K562 (cell line): ENCODE measurements at regions not wholly inside any gene's neighbourhood (a gene's known extent, or its start where the extent isn't known, plus 50 kb on each side); places are given as distances from the start of the nearest gene placed in this dataset.

Experiments used
- ATAC-seq: fragments of 200-7000 bp; cut with Tn5 transposase; 3 replicates; pipeline ENCODE4 v1.9.1; 2020; ENCODE audit warnings: moderate library complexity
- BruUV-seq: library from RNA; stranded (reverse); fragments of 400-500 nt; replicated peaks from 2 replicates; lab custom pipeline; 2021; lab: Mats Ljungman, UMichigan
- CTCF ChIA-PET: fragments of 300-600 bp; formaldehyde crosslinking; extraction: SDS; loops from one replicate; lab custom pipeline; 2021; ENCODE audit warnings: low intra/inter-chr PET ratio; lab: Yijun Ruan, JAX
- POLR2A ChIA-PET: fragments of 300-600, 350-650 bp; sonication (Branson Sonifier 250); formaldehyde crosslinking; extraction: SDS; loops from one replicate; lab custom pipeline; 2021; ENCODE audit warnings: antibody characterized with exemption, inconsistent platforms; lab: Yijun Ruan, JAX
- DNase-seq, 4 experiments: peaks; one replicate each; pipeline versions ENCODE4 v3.0.0 to v3.0.0-alpha.2; 2011 to 2018; ENCODE audit warnings: low spot score in 3 of 4, mixed read lengths in 3 of 4; ENCODE audit errors: extremely low read depth in 1 of 4
- FAIRE-seq: peaks from 2 replicates; lab custom pipeline; 2011; peaks lifted over from hg19 to GRCh38; lab: Jason Lieb, UNC
- H2AFZ ChIP-seq: 2 replicates; pipeline ENCODE4 v1.6.0; 2011; ENCODE audit warnings: low read depth, low read length, control low read depth, inconsistent platforms
- H3K27ac ChIP-seq: fragments of 200-600 bp; 3 replicates; pipeline ENCODE4 v1.8.0; 2011; ENCODE audit warnings: low read depth, mild to moderate bottlenecking, control low read depth, inconsistent platforms, low read length, moderate library complexity, mixed read lengths; ENCODE audit errors: extremely low read depth
- H3K27me3 ChIP-seq, 2 experiments: fragments of 300-600 bp in 1 of 2; 2 replicates in 1 of 2; 3 replicates in 1 of 2; pipeline versions ENCODE4 v1.6.0 to v1.8.0; 2011; ENCODE audit warnings: inconsistent platforms in 2 of 2, low read length in 2 of 2, mild to moderate bottlenecking in 1 of 2, mixed read lengths in 1 of 2, moderate library complexity in 1 of 2; ENCODE audit not compliant: control insufficient read depth in 2 of 2, insufficient read depth in 2 of 2
- H3K36me3 ChIP-seq: fragments of 300-600 bp; 3 replicates; pipeline ENCODE4 v1.8.0; 2011; ENCODE audit warnings: mild to moderate bottlenecking, low read length, inconsistent platforms; ENCODE audit not compliant: control insufficient read depth, insufficient read depth
- H3K4me1 ChIP-seq, 2 experiments: fragments of 200-600 bp in 1 of 2; replicated peaks in 1 of 2; 2 replicates in 1 of 2; 3 replicates in 1 of 2; pipeline versions ENCODE4 v1.5.1 to v1.8.0; 2011; ENCODE audit warnings: inconsistent platforms in 2 of 2, low read length in 2 of 2, mild to moderate bottlenecking in 1 of 2, mixed read lengths in 1 of 2, moderate library complexity in 1 of 2; ENCODE audit not compliant: control insufficient read depth in 2 of 2, insufficient read depth in 2 of 2
- H3K4me2 ChIP-seq: 2 replicates; pipeline ENCODE4 v1.6.1; 2011; ENCODE audit warnings: low read length, control low read depth, inconsistent platforms, mixed read lengths; ENCODE audit not compliant: insufficient read depth
- H3K4me3 ChIP-seq: fragments of 200-600 bp; sonication (generic), shearing (Covaris generic); 2 replicates; pipeline ENCODE4 v1.5.1; 2016; ENCODE audit warnings: control low read depth, inconsistent platforms
- H3K79me2 ChIP-seq: fragments of 200-600 bp; 3 replicates; pipeline ENCODE4 v1.8.0; 2011; ENCODE audit warnings: low read length, inconsistent platforms; ENCODE audit not compliant: control insufficient read depth, insufficient read depth
- H3K9ac ChIP-seq, 2 experiments: 2 replicates each; pipeline versions ENCODE4 v1.6.0 to v1.6.1; 2011; ENCODE audit warnings: low read depth in 2 of 2, low read length in 2 of 2, control low read depth in 1 of 2, inconsistent platforms in 1 of 2, mild to moderate bottlenecking in 1 of 2, mixed read lengths in 1 of 2; ENCODE audit not compliant: insufficient read depth in 1 of 2
- H3K9me1 ChIP-seq: one replicate; pipeline ENCODE4 v1.6.0; 2011; ENCODE audit warnings: inconsistent platforms, mild to moderate bottlenecking, low read length, moderate library complexity; ENCODE audit not compliant: control insufficient read depth, insufficient read depth
- H3K9me3 ChIP-seq: replicated peaks from 2 replicates; pipeline ENCODE4 v1.5.1; 2011; ENCODE audit warnings: low read depth, low read length, inconsistent platforms; ENCODE audit not compliant: control insufficient read depth, insufficient read depth
- H4K20me1 ChIP-seq: replicated peaks from 2 replicates; pipeline ENCODE4 v1.6.1; 2011; ENCODE audit warnings: low read length, inconsistent platforms, mixed read lengths; ENCODE audit not compliant: control insufficient read depth, insufficient read depth
- FOS ChIP-seq: IDR thresholded peaks from 3 replicates; pipeline ENCODE4 v1.6.1; 2011; ENCODE audit not compliant: insufficient read length; ENCODE audit errors: extremely low read depth
- GTF2F1 ChIP-seq: IDR thresholded peaks from 2 replicates; pipeline ENCODE4 v1.6.1; 2011; ENCODE audit warnings: low read depth, low read length, improper control_type of control experiment
- HINFP ChIP-seq: fragments of 450-650 bp; conservative IDR thresholded peaks from 2 replicates; pipeline ENCODE4 v1.6.1; 2016; ENCODE audit warnings: missing genetic modification characterization, low read depth, mild to moderate bottlenecking, control low read depth, missing compliant biosample characterization
- MIER1 ChIP-seq: fragments of 450-650 bp; IDR thresholded peaks from 2 replicates; pipeline ENCODE4 v1.6.1; 2016; ENCODE audit warnings: antibody characterized with exemption, mild to moderate bottlenecking, low read depth
- NBN ChIP-seq: fragments of 450-650 bp; IDR thresholded peaks from 2 replicates; pipeline ENCODE4 v1.6.1; 2016; ENCODE audit warnings: low read depth, mild to moderate bottlenecking
- PATZ1 ChIP-seq: fragments of 250-450 bp; sonication (Bioruptor Pico); IDR thresholded peaks from 2 replicates; pipeline ENCODE4 v1.5.0; 2020; ENCODE audit warnings: mild to moderate bottlenecking, borderline replicate concordance
- WGBS: fragments of 100-300 bp; shearing (Covaris generic); methylation state at CpG from one replicate; pipeline ENCODE4 v1.1.6; 2016; ENCODE audit warnings: low coverage, mixed read lengths; ENCODE audit not compliant: insufficient coverage; ENCODE audit errors: missing lambda C conversion rate; 5-methylcytosine and 5-hydroxymethylcytosine counted together
- in situ Hi-C: fragments of 300-500 bp; cut with MboI; formaldehyde crosslinking; loops from 4 replicates; pipeline ENCODE4 v1.15.0; 2018; ENCODE audit warnings: inconsistent platforms, mixed read lengths
- intact Hi-C: fragments of 100-400 bp; cut with micrococcal nuclease; formaldehyde crosslinking; loops from 2 replicates; pipeline ENCODE4 v1.14.2; 2022

GRCh38 chr22:49161002-49161850 is 666.4 kb downstream of the BRD1 start:
- POLR2A ChIA-PET: no interaction called here
- 0% methylated on average over 16 of the region's 25 CpGs for WGBS

More at GRCh38 chr22:49161002-49161850, 666.4 kb downstream of the BRD1 start:
- in situ Hi-C loops (no loop called here), intact Hi-C loops (no loop called here)
- Histone ChIP-seq H3K27me3 (peaks cover 0 to 15% of the 10 kb centered on the region in 2 experiments; a peak in 2 of 5 replicates), H2AFZ (no peak overlapping the region), H3K79me2 (no peaks in the 10 kb centered on the region), H3K9me1 (no peaks in the 10 kb centered on the region), H3K9ac (no peak overlapping the region), H3K36me3 (no peaks in the 10 kb centered on the region), H3K9me3 (no peaks in the 10 kb centered on the region), H3K4me3 (no peak overlapping the region), H3K27ac (no peak overlapping the region), H3K4me1 (no peaks in the 10 kb centered on the region), H3K4me2 (no peak overlapping the region), H4K20me1 (no peaks in the 10 kb centered on the region)
- ATAC-seq (no peak), DNase-seq (no peak), FAIRE-seq (no peak)
- CTCF ChIA-PET: no interaction called here
- TF ChIP-seq GTF2F1 (no peak), FOS (no peak), MIER1 (no peak), PATZ1 (no peak), NBN (no peak), HINFP (tag) (no peak)
- BruUV-seq: no TSS peak
